SU-DHL-6 (cell line): ENCODE measurements at regions not wholly inside any gene's neighbourhood (a gene's known extent, or its start where the extent isn't known, plus 50 kb on each side); places are given as distances from the start of the nearest gene placed in this dataset.

Experiments used
- H2AFZ ChIP-seq: fragments of 200-600 bp; sonication (generic); 2 replicates; pipeline ENCODE4 v1.6.1; 2014; ENCODE audit warnings: low read depth, mild to moderate bottlenecking, moderate library complexity, mixed read lengths, antibody characterized with exemption, low read length; ENCODE audit not compliant: severe bottlenecking
- H3F3A ChIP-seq: fragments of 200-600 bp; shearing (Covaris generic); 2 replicates; pipeline ENCODE4 v1.6.0; 2016; ENCODE audit warnings: antibody characterized with exemption, mild to moderate bottlenecking; ENCODE audit not compliant: insufficient read depth
- H3K27ac ChIP-seq: fragments of 200-600 bp; sonication (generic); 2 replicates; pipeline ENCODE4 v1.5.1; 2016; ENCODE audit warnings: low read depth, mild to moderate bottlenecking, low read length, moderate library complexity, mixed read lengths
- H3K27me3 ChIP-seq: fragments of 200-600 bp; sonication (generic), shearing (Covaris generic); 2 replicates; pipeline ENCODE4 v1.6.0; 2014; ENCODE audit warnings: mild to moderate bottlenecking, low read length
- H3K36me3 ChIP-seq: fragments of 200-600 bp; sonication (generic); 2 replicates; pipeline ENCODE4 v1.6.1; 2014; ENCODE audit warnings: mild to moderate bottlenecking, low read length, mixed read lengths
- H3K4me2 ChIP-seq: fragments of 300-600, 200-600 bp; shearing (Covaris generic), sonication (generic); 2 replicates; pipeline ENCODE4 v1.6.0; 2014; ENCODE audit warnings: low read length, low read depth, mild to moderate bottlenecking; ENCODE audit not compliant: poor library complexity, severe bottlenecking
- H3K4me3 ChIP-seq: fragments of 200-600 bp; sonication (generic); 2 replicates; pipeline ENCODE4 v1.5.1; 2014; ENCODE audit warnings: antibody characterized with exemption, low read length, mild to moderate bottlenecking, mixed read lengths; ENCODE audit not compliant: insufficient read depth, poor library complexity, severe bottlenecking
- H3K79me2 ChIP-seq: fragments of 200-600 bp; sonication (generic); 2 replicates; pipeline ENCODE4 v1.6.1; 2014; ENCODE audit warnings: mild to moderate bottlenecking, low read length, moderate library complexity; ENCODE audit not compliant: insufficient read depth
- H3K9ac ChIP-seq: fragments of 200-600 bp; sonication (generic); 2 replicates; pipeline ENCODE4 v1.7.0; 2014; ENCODE audit warnings: mild to moderate bottlenecking, low read length
- H3K9me2 ChIP-seq: fragments of 200-600 bp; sonication (generic); replicated peaks from 2 replicates; pipeline ENCODE4 v1.6.1; 2014; ENCODE audit warnings: low read length; ENCODE audit not compliant: insufficient read depth
- H3K9me3 ChIP-seq: fragments of 200-600 bp; sonication (generic); 2 replicates; pipeline ENCODE4 v1.6.1; 2014; ENCODE audit warnings: low read length, mixed read lengths; ENCODE audit not compliant: insufficient read depth
- H4K20me1 ChIP-seq: fragments of 200-600 bp; sonication (generic); 2 replicates; pipeline ENCODE4 v1.6.1; 2014; ENCODE audit warnings: low read depth, mild to moderate bottlenecking, antibody characterized with exemption, low read length, moderate library complexity, mixed read lengths
- EZH2phosphoT487 ChIP-seq: fragments of 200-600 bp; sonication (generic), shearing (Covaris generic); conservative IDR thresholded peaks from 2 replicates; pipeline ENCODE4 v1.6.1; 2018; ENCODE audit warnings: mild to moderate bottlenecking, antibody characterized with exemption, low read length, moderate library complexity, mixed read lengths
- TF ChIP-seq, protein P1 (sequence below): fragments of 200-600 bp; sonication (generic); IDR thresholded peaks from one replicate; pipeline ENCODE4 v1.5.1; 2017; ENCODE audit warnings: antibody characterized with exemption, mild to moderate bottlenecking, low read length, moderate library complexity; ENCODE audit not compliant: insufficient read depth, poor library complexity, severe bottlenecking

DNA sequence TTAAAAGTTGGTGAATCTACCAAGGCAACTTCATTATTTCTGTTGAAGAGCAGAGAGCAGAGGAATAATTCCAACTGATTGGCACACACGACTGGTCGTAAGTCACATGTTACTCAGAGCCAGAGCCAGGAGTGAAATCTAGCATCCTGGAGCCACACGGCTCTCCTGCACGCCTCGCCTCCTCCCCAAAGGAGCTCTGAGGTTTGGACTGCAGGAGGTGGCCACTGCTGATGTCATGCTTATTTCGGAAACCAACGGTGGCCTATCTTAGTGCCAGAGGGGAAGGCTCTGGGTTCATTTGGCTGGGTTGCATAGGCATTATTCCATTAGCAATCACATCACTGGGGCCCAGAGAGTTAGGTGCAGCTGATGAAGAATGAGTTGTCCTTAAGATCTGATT lies 123.5 kb upstream of the RALGAPA2 start:
- H3F3A ChIP-seq = no peaks in the 10 kb centered on the region
- no peaks in the 10 kb centered on the region for H3K36me3 ChIP-seq
- no peak for TF ChIP-seq EZH2phosphoT487
- TF ChIP-seq, protein P1, sequence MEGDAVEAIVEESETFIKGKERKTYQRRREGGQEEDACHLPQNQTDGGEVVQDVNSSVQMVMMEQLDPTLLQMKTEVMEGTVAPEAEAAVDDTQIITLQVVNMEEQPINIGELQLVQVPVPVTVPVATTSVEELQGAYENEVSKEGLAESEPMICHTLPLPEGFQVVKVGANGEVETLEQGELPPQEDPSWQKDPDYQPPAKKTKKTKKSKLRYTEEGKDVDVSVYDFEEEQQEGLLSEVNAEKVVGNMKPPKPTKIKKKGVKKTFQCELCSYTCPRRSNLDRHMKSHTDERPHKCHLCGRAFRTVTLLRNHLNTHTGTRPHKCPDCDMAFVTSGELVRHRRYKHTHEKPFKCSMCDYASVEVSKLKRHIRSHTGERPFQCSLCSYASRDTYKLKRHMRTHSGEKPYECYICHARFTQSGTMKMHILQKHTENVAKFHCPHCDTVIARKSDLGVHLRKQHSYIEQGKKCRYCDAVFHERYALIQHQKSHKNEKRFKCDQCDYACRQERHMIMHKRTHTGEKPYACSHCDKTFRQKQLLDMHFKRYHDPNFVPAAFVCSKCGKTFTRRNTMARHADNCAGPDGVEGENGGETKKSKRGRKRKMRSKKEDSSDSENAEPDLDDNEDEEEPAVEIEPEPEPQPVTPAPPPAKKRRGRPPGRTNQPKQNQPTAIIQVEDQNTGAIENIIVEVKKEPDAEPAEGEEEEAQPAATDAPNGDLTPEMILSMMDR = no peak
- no peaks in the 10 kb centered on the region for H4K20me1 ChIP-seq
- no peak overlapping the region for H2AFZ ChIP-seq
- H3K9ac ChIP-seq = no peak overlapping the region
- no peaks in the 10 kb centered on the region for H3K9me2 ChIP-seq
- no peaks in the 10 kb centered on the region for H3K27me3 ChIP-seq
- no peak overlapping the region for H3K27ac ChIP-seq
- no peaks in the 10 kb centered on the region for H3K79me2 ChIP-seq
- H3K4me2 ChIP-seq = no peak overlapping the region
- no peak overlapping the region for H3K4me3 ChIP-seq
- H3K9me3 ChIP-seq = no peaks in the 10 kb centered on the region

- no peaks in the 10 kb centered on the region for H3K36me3 ChIP-seq
- TF ChIP-seq EZH2phosphoT487 = no peak
- TF ChIP-seq, protein P1 = no peak
- no peaks in the 10 kb centered on the region for H3F3A ChIP-seq
- no peak overlapping the region for H3K4me2 ChIP-seq
- no peaks in the 10 kb centered on the region for H3K79me2 ChIP-seq
- no peak overlapping the region for H3K4me3 ChIP-seq
- H2AFZ ChIP-seq = no peak overlapping the region
- H3K9me3 ChIP-seq = no peaks in the 10 kb centered on the region
- H3K9ac ChIP-seq = no peak overlapping the region
- no peaks in the 10 kb centered on the region for H3K9me2 ChIP-seq
- H3K27ac ChIP-seq = no peak overlapping the region
- H4K20me1 ChIP-seq = no peaks in the 10 kb centered on the region
- H3K27me3 ChIP-seq = no peaks in the 10 kb centered on the region
Observed at GRCh38 chr20:20834008-20834407, 121.6 kb upstream of the RALGAPA2 start.

DNA sequence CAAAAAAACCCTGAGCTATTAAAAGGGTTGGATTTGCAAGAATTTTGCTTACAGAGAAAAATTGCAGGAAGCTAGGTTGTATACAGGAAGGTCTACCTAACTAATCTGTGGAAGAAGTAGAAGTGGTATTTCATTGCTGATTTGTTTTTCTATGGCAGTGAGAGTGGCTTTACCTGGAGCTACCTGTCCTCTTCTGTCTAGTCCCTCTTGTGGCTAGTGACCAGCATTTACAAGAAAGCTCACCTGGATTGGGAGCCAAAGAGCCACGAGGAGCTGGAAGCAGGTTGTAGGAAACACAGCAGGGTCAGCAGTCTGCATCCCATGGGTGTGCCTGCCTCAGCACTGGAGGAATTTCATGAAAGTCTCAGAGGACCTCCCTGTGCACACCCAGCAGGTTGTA lies 120.3 kb upstream of the RALGAPA2 start:
- H3K9me3 ChIP-seq = no peaks in the 10 kb centered on the region
- H3K27ac ChIP-seq = no peak overlapping the region
- no peak overlapping the region for H3K9ac ChIP-seq
- no peaks in the 10 kb centered on the region for H4K20me1 ChIP-seq
- H3K36me3 ChIP-seq = no peaks in the 10 kb centered on the region
- no peaks in the 10 kb centered on the region for H3K27me3 ChIP-seq
- no peak overlapping the region for H3K4me2 ChIP-seq
- H3F3A ChIP-seq = no peaks in the 10 kb centered on the region
- TF ChIP-seq, protein P1 = no peak
- no peaks in the 10 kb centered on the region for H3K9me2 ChIP-seq
- no peak overlapping the region for H2AFZ ChIP-seq
- no peak overlapping the region for H3K4me3 ChIP-seq
- no peaks in the 10 kb centered on the region for H3K79me2 ChIP-seq

GRCh38 chr20:20831794-20832193 lies 119.3 kb upstream of the RALGAPA2 start:
- H3K4me3 ChIP-seq = no peak overlapping the region
- no peak overlapping the region for H3K27ac ChIP-seq
- no peak overlapping the region for H3K9ac ChIP-seq
- H3K9me3 ChIP-seq = no peaks in the 10 kb centered on the region
- H3K79me2 ChIP-seq = no peaks in the 10 kb centered on the region
- no peaks in the 10 kb centered on the region for H3K9me2 ChIP-seq
- TF ChIP-seq EZH2phosphoT487 = no peak
- TF ChIP-seq, protein P1 = no peak
- no peaks in the 10 kb centered on the region for H3F3A ChIP-seq
- no peak overlapping the region for H2AFZ ChIP-seq
- H4K20me1 ChIP-seq = no peaks in the 10 kb centered on the region
- H3K27me3 ChIP-seq = no peaks in the 10 kb centered on the region
- H3K4me2 ChIP-seq = no peak overlapping the region
- H3K36me3 ChIP-seq = no peaks in the 10 kb centered on the region
